ENCODE measurements at regions not wholly inside any gene's neighbourhood (a gene's known extent, or its start where the extent isn't known, plus 50 kb on each side); places are given as distances from the start of the nearest gene placed in this dataset.

DNA sequence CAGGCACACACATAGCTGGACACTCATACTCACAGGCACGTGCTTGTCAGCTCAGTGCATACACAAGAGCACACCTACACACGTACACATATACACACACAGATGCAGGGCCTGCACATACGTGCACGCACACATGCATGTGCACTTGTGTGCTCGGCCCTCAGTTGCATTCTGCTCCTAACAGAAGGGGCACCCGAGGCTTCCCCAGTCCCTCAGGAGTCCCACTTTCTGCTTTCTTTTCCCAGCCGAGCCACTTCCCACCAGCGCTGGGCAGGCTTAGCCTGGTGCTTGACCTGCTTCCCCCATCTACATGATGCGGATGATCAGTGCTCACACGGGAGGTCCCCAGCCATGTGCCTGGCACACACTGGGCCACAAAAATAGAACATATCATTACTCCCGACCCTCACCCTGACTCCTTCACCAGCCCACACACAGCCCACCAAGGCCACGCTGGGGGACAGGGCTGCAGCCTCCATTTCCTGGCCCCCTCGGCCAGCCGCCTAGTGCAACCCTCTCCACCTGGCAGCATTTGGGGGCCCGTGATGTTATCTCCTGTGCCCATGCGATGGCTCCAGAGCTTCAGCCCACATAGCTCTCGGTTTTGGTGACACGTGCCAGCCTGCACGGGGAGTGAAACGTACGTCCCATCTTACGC is 125.2 kb upstream of the SPACA7 start:
- H3K4me3 ChIP-seq: no peak overlapping the region
- DNase-seq (ENCODE audit: low spot score) (no peak), ATAC-seq (ENCODE audit: insufficient number of reproducible peaks, low FRiP score, low read depth) (no peak)
- no peaks in the 10 kb centered on the region for H3K9me3 ChIP-seq
- no peak overlapping the region for H3K27ac ChIP-seq
- H3K4me1 ChIP-seq (ENCODE audit: control insufficient read depth in 1 of 2, low read depth in 2 of 2): no peaks in the 10 kb centered on the region
- no peaks in the 10 kb centered on the region for H3K27me3 ChIP-seq (replicated peaks; ENCODE audit: insufficient read depth)
- TF ChIP-seq CTCF (IDR thresholded peaks at IDR 0.05): no peak
- no peaks in the 10 kb centered on the region for H3K36me3 ChIP-seq

DNA sequence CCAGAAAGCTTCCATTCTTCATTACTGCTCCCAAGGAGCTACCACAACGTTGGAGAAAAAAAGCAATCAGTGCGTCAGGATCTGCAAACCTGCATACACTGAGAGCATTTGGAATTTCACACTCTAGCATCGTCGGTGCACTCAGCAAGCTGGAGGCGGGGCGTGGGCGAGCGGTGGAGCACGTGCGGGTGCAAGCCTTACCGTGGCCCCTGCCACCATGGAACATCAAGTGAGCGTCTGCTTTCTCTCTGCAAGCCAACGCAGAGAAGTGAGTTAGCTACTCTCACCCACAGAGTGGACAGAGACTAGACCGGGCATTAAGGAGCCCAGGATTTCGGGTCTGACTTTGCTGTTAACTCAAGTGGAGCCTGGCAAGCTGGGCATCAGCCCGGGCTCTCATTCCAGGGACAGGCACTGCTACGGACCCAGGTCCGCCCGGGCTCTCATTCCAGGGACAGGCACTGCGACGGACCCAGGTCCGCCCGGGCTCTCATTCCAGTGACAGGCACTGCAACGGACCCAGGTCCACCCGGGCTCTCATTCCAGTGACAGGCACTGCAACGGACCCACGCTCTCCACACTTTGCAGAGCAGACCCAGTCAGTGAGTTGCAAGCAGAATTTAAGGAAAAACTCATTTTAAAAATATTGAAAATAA is 124.1 kb upstream of the SPACA7 start:
- H3K4me1 ChIP-seq (ENCODE audit: control insufficient read depth in 1 of 2, low read depth in 2 of 2): no peaks in the 10 kb centered on the region
- DNase-seq (ENCODE audit: low spot score) (no peak), ATAC-seq (ENCODE audit: insufficient number of reproducible peaks, low FRiP score, low read depth) (no peak)
- H3K9me3 ChIP-seq: no peaks in the 10 kb centered on the region
- no peaks in the 10 kb centered on the region for H3K27me3 ChIP-seq (replicated peaks; ENCODE audit: insufficient read depth)
- H3K36me3 ChIP-seq: no peaks in the 10 kb centered on the region
- H3K27ac ChIP-seq: no peak overlapping the region
- no peak overlapping the region for H3K4me3 ChIP-seq
- TF ChIP-seq CTCF (IDR thresholded peaks at IDR 0.05): no peak

DNA sequence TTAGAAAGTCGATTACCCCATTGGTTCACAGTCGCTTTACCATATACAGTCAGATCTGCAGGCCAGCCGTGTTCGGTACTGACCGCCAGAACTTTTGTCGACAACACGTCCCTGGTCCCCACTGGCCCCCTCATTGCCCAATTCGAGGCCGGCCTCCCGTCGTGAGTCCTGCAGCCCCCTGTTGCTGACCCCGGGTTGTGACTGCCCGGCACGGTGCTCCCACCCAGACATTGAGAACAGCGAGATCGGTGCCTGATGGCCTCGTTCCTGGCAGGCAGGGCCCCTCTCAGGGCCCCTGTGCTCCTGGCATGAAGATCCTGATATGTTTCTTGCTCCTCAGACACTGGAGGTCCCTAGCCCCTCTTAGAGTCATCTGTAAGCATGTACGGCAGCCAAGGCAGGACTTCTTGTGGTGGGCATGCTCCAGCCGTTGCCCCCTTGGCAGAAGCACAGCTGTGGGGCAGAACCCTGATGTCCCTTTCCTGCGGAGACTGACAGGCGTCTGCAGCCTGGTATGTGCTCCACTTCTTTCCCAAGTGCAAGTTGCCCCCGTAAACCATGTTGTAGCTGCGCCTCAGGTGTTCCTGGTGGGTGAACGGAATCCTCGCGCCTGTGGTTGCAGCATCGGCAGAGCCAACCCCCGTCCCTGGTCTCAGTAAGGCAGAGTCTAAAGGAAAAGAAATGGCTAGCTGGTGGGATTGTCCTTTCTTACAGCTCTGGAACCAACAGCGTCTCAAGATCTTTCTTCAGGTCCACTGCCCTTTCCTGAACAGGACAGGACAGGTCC is 123.2 kb upstream of the SPACA7 start:
- TF ChIP-seq CTCF (IDR thresholded peaks at IDR 0.05): no peak
- Histone ChIP-seq H3K36me3 (no peaks in the 10 kb centered on the region), H3K4me1 (ENCODE audit: control insufficient read depth in 1 of 2, low read depth in 2 of 2) (no peaks in the 10 kb centered on the region), H3K9me3 (no peaks in the 10 kb centered on the region), H3K27me3 (replicated peaks; ENCODE audit: insufficient read depth) (no peaks in the 10 kb centered on the region), H3K4me3 (no peak overlapping the region), H3K27ac (no peak overlapping the region)
- no peak for DNase-seq (ENCODE audit: low spot score)
- no peak for ATAC-seq (ENCODE audit: insufficient number of reproducible peaks, low FRiP score, low read depth)

DNA sequence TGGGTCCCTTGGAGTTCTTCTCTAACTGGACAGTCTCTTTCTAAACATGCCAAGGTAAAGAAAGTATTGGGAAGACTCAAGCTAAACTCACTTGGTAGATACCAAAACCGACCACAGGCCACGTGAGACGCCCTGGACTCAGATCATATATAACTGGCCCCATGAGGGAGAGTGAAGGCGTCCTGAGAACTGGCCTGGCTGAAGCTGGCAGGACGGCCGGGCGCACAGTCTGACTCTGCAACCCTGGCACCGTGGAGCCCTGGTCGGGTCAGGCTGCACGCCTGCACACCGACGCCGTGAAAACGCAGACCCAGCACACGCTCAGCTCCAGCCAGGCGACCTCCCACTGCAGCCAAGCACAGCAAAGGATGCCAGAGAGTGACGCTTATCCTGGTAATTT is 122.5 kb upstream of the SPACA7 start:
- no peak overlapping the region for H3K4me3 ChIP-seq
- no peaks in the 10 kb centered on the region for H3K9me3 ChIP-seq
- no peaks in the 10 kb centered on the region for H3K36me3 ChIP-seq
- H3K4me1 ChIP-seq (ENCODE audit: control insufficient read depth in 1 of 2, low read depth in 2 of 2): no peaks in the 10 kb centered on the region
- ATAC-seq (ENCODE audit: insufficient number of reproducible peaks, low FRiP score, low read depth): no peak
- no peak for DNase-seq (ENCODE audit: low spot score)
- no peak overlapping the region for H3K27ac ChIP-seq
- TF ChIP-seq CTCF (IDR thresholded peaks at IDR 0.05): no peak
- no peaks in the 10 kb centered on the region for H3K27me3 ChIP-seq (replicated peaks; ENCODE audit: insufficient read depth)

GRCh38 chr13:112254061-112254818 is 121.9 kb upstream of the SPACA7 start:
- no peaks in the 10 kb centered on the region for H3K27me3 ChIP-seq (replicated peaks; ENCODE audit: insufficient read depth)
- no peak overlapping the region for H3K4me3 ChIP-seq
- H3K4me1 ChIP-seq (ENCODE audit: control insufficient read depth in 1 of 2, low read depth in 2 of 2): no peaks in the 10 kb centered on the region
- no peak for ATAC-seq (ENCODE audit: insufficient number of reproducible peaks, low FRiP score, low read depth)
- no peak for DNase-seq (ENCODE audit: low spot score)
- H3K36me3 ChIP-seq: no peaks in the 10 kb centered on the region
- no peak overlapping the region for H3K27ac ChIP-seq
- no peak for TF ChIP-seq CTCF (IDR thresholded peaks at IDR 0.05)
- H3K9me3 ChIP-seq: no peaks in the 10 kb centered on the region

All from thoracic aorta (tissue), 2 donors.